ENCODE measurements at regions not wholly inside any gene's neighbourhood (a gene's known extent, or its start where the extent isn't known, plus 50 kb on each side); places are given as distances from the start of the nearest gene placed in this dataset.

DNA sequence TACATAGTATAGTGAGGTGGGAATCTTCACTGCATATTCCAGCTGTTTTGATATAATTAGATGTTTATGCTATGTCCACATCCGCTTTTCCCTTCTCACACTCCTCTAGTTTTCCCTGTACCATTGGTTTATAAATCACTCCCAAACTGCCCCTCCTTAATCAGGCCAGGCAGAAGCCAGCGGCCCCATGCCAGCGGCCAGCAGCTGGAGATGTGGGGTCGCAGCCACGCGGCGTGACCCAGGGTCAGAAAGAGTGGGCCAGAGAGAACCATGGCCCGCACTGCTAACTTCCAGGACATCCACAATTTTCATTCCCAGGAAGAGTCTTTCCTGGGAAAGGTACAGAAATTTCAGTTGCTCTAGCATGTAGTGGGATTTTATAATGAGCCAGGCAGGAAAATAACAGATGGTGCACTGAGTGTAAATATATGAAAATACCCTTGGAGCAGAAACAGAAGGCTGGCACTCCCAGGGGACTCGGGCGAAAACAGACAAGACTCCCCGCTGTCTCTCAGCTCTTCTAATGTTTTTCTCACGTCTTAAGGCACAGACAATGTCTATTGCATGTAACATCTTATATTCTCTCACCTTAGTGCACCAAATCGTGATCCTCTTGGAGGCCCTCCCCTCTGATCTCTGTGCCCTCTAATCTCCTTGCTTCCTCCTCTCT is 145.9 kb upstream of the ZFP42 start:
- no peak for DNase-seq (ENCODE audit: low read depth)
- H3K4me3 ChIP-seq (ENCODE audit: low read depth, low read length) = no peak overlapping the region
- TF ChIP-seq, protein P1, sequence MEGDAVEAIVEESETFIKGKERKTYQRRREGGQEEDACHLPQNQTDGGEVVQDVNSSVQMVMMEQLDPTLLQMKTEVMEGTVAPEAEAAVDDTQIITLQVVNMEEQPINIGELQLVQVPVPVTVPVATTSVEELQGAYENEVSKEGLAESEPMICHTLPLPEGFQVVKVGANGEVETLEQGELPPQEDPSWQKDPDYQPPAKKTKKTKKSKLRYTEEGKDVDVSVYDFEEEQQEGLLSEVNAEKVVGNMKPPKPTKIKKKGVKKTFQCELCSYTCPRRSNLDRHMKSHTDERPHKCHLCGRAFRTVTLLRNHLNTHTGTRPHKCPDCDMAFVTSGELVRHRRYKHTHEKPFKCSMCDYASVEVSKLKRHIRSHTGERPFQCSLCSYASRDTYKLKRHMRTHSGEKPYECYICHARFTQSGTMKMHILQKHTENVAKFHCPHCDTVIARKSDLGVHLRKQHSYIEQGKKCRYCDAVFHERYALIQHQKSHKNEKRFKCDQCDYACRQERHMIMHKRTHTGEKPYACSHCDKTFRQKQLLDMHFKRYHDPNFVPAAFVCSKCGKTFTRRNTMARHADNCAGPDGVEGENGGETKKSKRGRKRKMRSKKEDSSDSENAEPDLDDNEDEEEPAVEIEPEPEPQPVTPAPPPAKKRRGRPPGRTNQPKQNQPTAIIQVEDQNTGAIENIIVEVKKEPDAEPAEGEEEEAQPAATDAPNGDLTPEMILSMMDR (IDR thresholded peaks at IDR 0.05; ENCODE audit: control insufficient read depth, extremely low read depth, insufficient read depth) = no peak

DNA sequence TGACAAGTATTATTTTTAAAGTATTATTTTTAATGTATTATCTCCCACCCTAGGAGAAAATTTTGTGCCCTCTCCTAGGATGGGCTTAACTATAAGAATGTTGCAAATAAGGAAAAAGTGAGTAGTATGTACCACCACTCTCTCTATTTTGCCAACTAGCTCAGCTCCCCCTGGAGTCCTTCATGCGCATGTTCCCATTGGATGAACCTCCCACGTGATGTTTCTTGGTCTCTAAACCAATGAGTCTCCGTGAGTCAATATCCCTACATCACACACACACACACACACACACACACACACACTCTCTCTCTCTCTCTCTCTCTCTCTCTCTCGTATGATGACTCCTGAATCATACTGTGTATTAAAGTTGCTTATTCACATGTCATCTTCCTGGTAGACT is 129.7 kb upstream of the ZFP42 start:
- DNase-seq (ENCODE audit: low read depth) = no peak
- TF ChIP-seq, protein P1 (IDR thresholded peaks at IDR 0.05; ENCODE audit: control insufficient read depth, extremely low read depth, insufficient read depth) = no peak
- H3K4me3 ChIP-seq (ENCODE audit: low read depth, low read length) = no peak overlapping the region

DNA sequence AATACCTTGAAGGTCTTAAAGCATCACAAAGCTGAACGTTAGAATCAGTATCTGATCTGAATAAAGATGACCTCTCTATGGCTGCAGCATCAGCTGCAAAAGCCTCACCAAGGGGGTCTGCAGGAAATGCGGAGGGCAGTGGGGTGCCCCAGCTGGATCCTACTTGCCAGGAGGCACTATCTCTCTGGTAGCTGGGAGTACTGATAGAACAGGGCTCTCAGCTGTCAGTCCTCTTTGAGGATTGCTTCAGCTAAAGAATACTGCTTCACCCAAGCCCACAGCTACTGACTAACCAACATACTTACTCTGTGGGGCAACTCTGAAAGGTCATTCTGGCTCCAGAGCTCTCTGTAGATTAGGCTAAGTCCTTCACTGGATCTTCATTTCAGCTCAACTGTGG is 112.5 kb upstream of the ZFP42 start:
- TF ChIP-seq, protein P1 (IDR thresholded peaks at IDR 0.05; ENCODE audit: control insufficient read depth, extremely low read depth, insufficient read depth) = no peak
- H3K4me3 ChIP-seq (ENCODE audit: low read depth, low read length) = no peak overlapping the region
- no peak for DNase-seq (ENCODE audit: low read depth)

DNA sequence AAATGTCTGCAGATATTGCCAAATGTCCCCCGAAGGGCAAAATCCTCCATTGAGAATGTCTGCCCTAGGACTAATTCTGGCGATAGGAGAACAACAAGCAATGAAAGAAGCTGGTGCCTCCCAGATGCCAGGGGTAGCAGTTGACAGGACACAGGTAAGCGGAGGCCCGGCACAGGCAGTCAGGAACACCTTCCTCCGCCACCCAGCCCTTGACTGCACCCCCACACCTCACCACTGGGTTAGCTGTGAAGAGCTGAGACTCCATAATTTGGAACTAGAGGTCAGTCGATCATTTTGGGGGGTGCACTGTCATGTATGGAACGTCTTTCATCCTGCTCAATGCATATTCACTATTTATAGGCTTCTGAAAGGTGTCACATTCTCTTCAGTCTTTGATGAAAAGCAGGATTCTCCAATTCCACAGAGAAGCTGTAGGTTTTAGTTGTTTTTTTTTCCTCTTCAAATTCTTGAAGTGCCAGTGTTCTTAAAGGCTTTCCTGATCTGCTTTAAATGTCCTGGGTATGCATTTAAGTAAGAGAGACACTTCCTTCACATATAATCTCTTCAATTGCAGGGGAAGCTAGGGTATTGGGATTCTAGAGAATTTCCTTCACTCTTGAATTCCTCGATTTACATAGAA is 111.6 kb upstream of the ZFP42 start:
- no peak overlapping the region for H3K4me3 ChIP-seq (ENCODE audit: low read depth, low read length)
- no peak for DNase-seq (ENCODE audit: low read depth)
- TF ChIP-seq, protein P1 (IDR thresholded peaks at IDR 0.05; ENCODE audit: control insufficient read depth, extremely low read depth, insufficient read depth) = no peak

DNA sequence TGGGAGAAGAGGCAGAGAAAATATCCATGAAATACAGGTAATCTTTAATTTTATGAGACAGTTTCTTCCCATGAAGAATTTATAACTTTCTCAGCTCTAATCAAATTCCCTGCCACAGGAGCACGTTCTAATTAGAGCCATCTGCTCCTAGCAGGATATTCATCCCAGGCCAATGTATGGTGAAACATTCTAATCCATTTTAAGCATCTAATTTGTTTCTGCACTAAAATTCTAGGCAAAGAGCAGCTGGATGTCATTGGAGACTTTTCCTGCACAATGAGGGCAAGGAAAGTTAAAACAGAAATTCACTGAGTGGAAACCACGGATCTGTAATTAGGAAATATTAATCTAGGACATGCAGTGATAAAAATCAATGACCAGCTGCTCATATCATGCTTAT is 107.7 kb upstream of the ZFP42 start:
- TF ChIP-seq, protein P1 (IDR thresholded peaks at IDR 0.05; ENCODE audit: control insufficient read depth, extremely low read depth, insufficient read depth) = no peak
- H3K4me3 ChIP-seq (ENCODE audit: low read depth, low read length) = no peak overlapping the region
- no peak for DNase-seq (ENCODE audit: low read depth)

DNA sequence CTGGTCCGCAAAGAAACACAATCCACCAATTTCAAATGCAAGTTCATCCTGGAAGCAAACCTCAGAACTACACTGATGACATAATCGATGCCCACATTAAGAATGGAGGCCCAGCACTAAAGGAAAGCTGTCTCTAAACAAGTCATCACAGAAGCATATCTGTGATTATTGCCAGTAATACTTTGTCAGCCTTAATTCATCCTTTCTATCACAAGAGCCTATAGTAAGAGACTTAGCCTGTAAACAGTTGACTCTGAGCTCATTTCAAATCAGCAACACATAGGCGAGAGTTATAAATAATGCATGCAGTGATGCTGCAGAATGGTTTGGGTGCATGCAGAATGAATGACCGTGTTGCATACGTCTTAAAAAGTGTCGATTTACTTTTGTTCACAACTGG is 105.9 kb upstream of the ZFP42 start:
- no peak for DNase-seq (ENCODE audit: low read depth)
- H3K4me3 ChIP-seq (ENCODE audit: low read depth, low read length) = no peak overlapping the region
- TF ChIP-seq, protein P1 (IDR thresholded peaks at IDR 0.05; ENCODE audit: control insufficient read depth, extremely low read depth, insufficient read depth) = no peak

DNA sequence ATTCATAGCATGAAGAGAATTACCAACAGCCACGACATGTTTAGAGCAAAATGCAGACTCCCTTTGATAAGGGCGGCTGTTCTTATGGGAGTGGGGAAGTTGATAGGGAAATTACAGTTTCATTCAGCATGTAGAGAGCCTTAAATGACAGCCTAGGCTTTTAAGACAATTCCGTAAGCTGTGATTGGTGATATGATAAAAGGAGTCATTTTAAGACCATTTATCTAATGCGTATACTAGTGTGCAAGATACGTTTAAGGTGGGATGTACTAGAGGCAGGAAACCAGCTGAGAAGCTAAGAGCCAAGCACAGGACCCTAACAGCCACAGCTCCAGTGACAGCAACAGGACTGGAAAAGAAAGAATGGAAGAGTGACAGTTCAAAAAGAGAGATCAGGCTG is 102.2 kb upstream of the ZFP42 start:
- TF ChIP-seq, protein P1 (IDR thresholded peaks at IDR 0.05; ENCODE audit: control insufficient read depth, extremely low read depth, insufficient read depth) = no peak
- DNase-seq (ENCODE audit: low read depth) = no peak

More for the DNA sequence above, 102.2 kb upstream of the ZFP42 start:
- H3K4me3 ChIP-seq (ENCODE audit: low read depth, low read length) = no peak overlapping the region
